ENCODE measurements at regions not wholly inside any gene's neighbourhood (a gene's known extent, or its start where the extent isn't known, plus 50 kb on each side); places are given as distances from the start of the nearest gene placed in this dataset.

- peak; percentile 17 for DNase-seq
These were observed 195.2 kb upstream of the C1QTNF7 start for GRCh38 chr4:15232366-15233263.

- DNase-seq: no peak
These were observed 194.6 kb upstream of the C1QTNF7 start for GRCh38 chr4:15233264-15233597.

GRCh38 chr4:15233626-15234025 lies 194.2 kb upstream of the C1QTNF7 start:
- DNase-seq: no peak

GRCh38 chr4:15234116-15234855 lies 193.5 kb upstream of the C1QTNF7 start:
- peak; percentile 27 for DNase-seq

GRCh38 chr4:15234856-15235126 lies 193.0 kb upstream of the C1QTNF7 start:
- DNase-seq: no peak

GRCh38 chr4:15235135-15235534 lies 192.7 kb upstream of the C1QTNF7 start:
- DNase-seq: no peak

- DNase-seq: no peak
These were observed 190.1 kb upstream of the C1QTNF7 start for GRCh38 chr4:15237648-15238230.

- peak; percentile 22 for DNase-seq
These were observed 189.1 kb upstream of the C1QTNF7 start for GRCh38 chr4:15238720-15239119.

GRCh38 chr4:15239866-15240265 lies 188.0 kb upstream of the C1QTNF7 start:
- no peak for DNase-seq

GRCh38 chr4:15240764-15241163 lies 187.1 kb upstream of the C1QTNF7 start:
- no peak for DNase-seq

GRCh38 chr4:15242021-15242420 lies 185.8 kb upstream of the C1QTNF7 start:
- no peak for DNase-seq

GRCh38 chr4:15244354-15244753 lies 183.5 kb upstream of the C1QTNF7 start:
- DNase-seq: no peak

- DNase-seq: no peak
These were observed 182.8 kb upstream of the C1QTNF7 start for GRCh38 chr4:15245006-15245530.

GRCh38 chr4:15250021-15250441 lies 177.8 kb upstream of the C1QTNF7 start:
- no peak for DNase-seq

GRCh38 chr4:15253349-15253748 lies 174.5 kb upstream of the C1QTNF7 start:
- DNase-seq: no peak

- no peak for DNase-seq
These were observed 173.5 kb upstream of the C1QTNF7 start for GRCh38 chr4:15254236-15254880.

- DNase-seq: no peak
These were observed 172.3 kb upstream of the C1QTNF7 start for GRCh38 chr4:15255537-15255936.

- no peak for DNase-seq
These were observed 167.1 kb upstream of the C1QTNF7 start for GRCh38 chr4:15260758-15261157.

GRCh38 chr4:15262396-15262795 lies 165.4 kb upstream of the C1QTNF7 start:
- no peak for DNase-seq

- DNase-seq: no peak
These were observed 157.6 kb upstream of the C1QTNF7 start for GRCh38 chr4:15270201-15270600.

- DNase-seq: no peak
These were observed 141.8 kb upstream of the C1QTNF7 start for GRCh38 chr4:15286041-15286440.

- no peak for DNase-seq
These were observed 136.7 kb upstream of the C1QTNF7 start for GRCh38 chr4:15291122-15291521.

GRCh38 chr4:15293711-15294110 lies 134.1 kb upstream of the C1QTNF7 start:
- no peak for DNase-seq
